ENCODE measurements at regions not wholly inside any gene's neighbourhood (a gene's known extent, or its start where the extent isn't known, plus 50 kb on each side); places are given as distances from the start of the nearest gene placed in this dataset.

DNA sequence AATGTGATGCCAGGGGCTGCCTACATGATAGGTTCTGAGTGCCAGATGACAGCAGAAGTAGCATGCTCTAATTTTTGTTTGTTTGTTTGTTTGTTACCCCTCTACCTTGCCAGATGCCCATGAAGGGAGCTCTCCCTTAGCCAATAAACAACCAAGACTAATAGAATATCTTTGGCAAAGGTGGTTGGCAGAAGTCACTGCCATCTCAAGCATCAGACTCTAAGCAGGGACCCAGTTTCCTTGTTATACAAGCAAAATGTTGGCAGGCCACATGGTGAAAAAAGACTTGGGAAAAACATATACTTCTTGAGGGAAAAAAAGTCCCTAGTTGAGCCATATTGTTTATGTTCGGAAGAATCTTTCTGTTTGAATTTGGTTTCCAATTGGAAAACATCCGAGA is 609.0 kb upstream of the CFAP20DC start:
- Histone ChIP-seq H3K27ac (peak overlapping the region; percentile 82 to 91; a peak in 4 of 6 replicates), H3K4me2 (no peak overlapping the region), H3K4me3 (no peak overlapping the region), H3K9me3 (no peaks in the 10 kb centered on the region), H3K4me1 (peaks cover 48% of the 10 kb centered on the region)
- TF ChIP-seq CHD4 (IDR thresholded peaks at IDR 0.05; ENCODE audit: borderline replicate concordance): no peak
- no peak for TF ChIP-seq EHF (CRISPR knock-in tag; IDR thresholded peaks at IDR 0.05)
- TF ChIP-seq, protein P1, sequence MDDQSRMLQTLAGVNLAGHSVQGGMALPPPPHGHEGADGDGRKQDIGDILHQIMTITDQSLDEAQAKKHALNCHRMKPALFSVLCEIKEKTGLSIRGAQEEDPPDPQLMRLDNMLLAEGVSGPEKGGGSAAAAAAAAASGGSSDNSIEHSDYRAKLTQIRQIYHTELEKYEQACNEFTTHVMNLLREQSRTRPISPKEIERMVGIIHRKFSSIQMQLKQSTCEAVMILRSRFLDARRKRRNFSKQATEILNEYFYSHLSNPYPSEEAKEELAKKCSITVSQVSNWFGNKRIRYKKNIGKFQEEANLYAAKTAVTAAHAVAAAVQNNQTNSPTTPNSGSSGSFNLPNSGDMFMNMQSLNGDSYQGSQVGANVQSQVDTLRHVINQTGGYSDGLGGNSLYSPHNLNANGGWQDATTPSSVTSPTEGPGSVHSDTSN (IDR thresholded peaks at IDR 0.05): no peak
- TF ChIP-seq, protein P2, sequence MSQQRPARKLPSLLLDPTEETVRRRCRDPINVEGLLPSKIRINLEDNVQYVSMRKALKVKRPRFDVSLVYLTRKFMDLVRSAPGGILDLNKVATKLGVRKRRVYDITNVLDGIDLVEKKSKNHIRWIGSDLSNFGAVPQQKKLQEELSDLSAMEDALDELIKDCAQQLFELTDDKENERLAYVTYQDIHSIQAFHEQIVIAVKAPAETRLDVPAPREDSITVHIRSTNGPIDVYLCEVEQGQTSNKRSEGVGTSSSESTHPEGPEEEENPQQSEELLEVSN (IDR thresholded peaks at IDR 0.05; ENCODE audit: borderline replicate concordance, low read depth): no peak
- no peak for TF ChIP-seq ZNF302 (CRISPR knock-in tag; IDR thresholded peaks at IDR 0.05)
- no peak for TF ChIP-seq KDM1A (IDR thresholded peaks at IDR 0.05; ENCODE audit: low read depth)
- no peak for TF ChIP-seq CHD2 (IDR thresholded peaks at IDR 0.05; ENCODE audit: low read length, partially characterized antibody)
- TF ChIP-seq, protein P3, sequence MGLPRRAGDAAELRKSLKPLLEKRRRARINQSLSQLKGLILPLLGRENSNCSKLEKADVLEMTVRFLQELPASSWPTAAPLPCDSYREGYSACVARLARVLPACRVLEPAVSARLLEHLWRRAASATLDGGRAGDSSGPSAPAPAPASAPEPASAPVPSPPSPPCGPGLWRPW (IDR thresholded peaks at IDR 0.05): no peak
- no peak for ATAC-seq
- POLR2A ChIA-PET: no interaction called here
- CTCF ChIA-PET: no interaction called here
- FAIRE-seq: no peak
- 94% methylated on average over 2 of the region's 2 CpGs for WGBS (ENCODE audit: missing lambda C conversion rate)
- no peak for DNase-seq (ENCODE audit: low read depth in 1 of 2, low spot score in 1 of 2)

DNA sequence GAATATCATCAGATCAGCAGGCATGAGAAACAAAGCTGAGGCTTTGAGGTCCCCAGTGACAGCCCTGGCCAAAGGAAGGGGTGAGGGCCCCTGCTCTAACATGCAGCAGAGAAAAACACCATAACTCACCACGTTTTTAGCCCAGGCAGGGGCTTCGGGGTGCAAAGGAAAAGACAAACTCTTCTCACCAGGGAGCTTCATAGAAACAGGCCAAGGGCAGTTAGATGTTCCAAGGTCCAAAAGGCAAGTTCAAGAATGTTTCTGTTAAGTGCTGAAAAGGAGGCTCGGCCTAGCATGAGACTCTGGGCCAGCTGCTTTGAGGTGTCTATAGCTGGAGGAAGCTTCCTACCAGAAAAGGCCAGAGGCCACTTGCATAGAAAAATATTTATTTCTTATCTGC is 608.4 kb upstream of the CFAP20DC start:
- H3K4me2 ChIP-seq: no peak overlapping the region
- POLR2A ChIA-PET: no interaction called here
- no peaks in the 10 kb centered on the region for H3K9me3 ChIP-seq
- DNase-seq (ENCODE audit: low read depth in 1 of 2, low spot score in 1 of 2): no peak
- FAIRE-seq: no peak
- H3K27ac ChIP-seq: 0 out of 6 replicates have a peak overlapping the region, but pooled peaks of 1 of the 2 experiments have one; percentile 26
- WGBS (ENCODE audit: missing lambda C conversion rate): 65% methylated on average over 3 of the region's 3 CpGs
- CTCF ChIA-PET: no interaction called here
- H3K4me3 ChIP-seq: no peak overlapping the region
- peaks cover 43% of the 10 kb centered on the region for H3K4me1 ChIP-seq
- TF ChIP-seq ESRRA (IDR thresholded peaks at IDR 0.05; ENCODE audit: borderline replicate concordance, low read length) (no peak), TFCP2L1 (CRISPR knock-in tag; IDR thresholded peaks at IDR 0.05) (no peak), RFX5 (IDR thresholded peaks at IDR 0.05) (no peak), ZC3H11A (IDR thresholded peaks at IDR 0.05) (no peak), KDM5A (IDR thresholded peaks at IDR 0.05) (no peak), ZSCAN20 (CRISPR knock-in tag; IDR thresholded peaks at IDR 0.05) (no peak), NR3C1 (IDR thresholded peaks at IDR 0.05) (no peak)
- TF ChIP-seq, protein P4, sequence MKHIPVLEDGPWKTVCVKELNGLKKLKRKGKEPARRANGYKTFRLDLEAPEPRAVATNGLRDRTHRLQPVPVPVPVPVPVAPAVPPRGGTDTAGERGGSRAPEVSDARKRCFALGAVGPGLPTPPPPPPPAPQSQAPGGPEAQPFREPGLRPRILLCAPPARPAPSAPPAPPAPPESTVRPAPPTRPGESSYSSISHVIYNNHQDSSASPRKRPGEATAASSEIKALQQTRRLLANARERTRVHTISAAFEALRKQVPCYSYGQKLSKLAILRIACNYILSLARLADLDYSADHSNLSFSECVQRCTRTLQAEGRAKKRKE (CRISPR knock-in tag; IDR thresholded peaks at IDR 0.05; ENCODE audit: low read depth): no peak
- TF ChIP-seq, protein P5, sequence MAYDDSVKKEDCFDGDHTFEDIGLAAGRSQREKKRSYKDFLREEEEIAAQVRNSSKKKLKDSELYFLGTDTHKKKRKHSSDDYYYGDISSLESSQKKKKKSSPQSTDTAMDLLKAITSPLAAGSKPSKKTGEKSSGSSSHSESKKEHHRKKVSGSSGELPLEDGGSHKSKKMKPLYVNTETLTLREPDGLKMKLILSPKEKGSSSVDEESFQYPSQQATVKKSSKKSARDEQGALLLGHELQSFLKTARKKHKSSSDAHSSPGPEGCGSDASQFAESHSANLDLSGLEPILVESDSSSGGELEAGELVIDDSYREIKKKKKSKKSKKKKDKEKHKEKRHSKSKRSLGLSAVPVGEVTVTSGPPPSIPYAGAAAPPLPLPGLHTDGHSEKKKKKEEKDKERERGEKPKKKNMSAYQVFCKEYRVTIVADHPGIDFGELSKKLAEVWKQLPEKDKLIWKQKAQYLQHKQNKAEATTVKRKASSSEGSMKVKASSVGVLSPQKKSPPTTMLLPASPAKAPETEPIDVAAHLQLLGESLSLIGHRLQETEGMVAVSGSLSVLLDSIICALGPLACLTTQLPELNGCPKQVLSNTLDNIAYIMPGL (CRISPR knock-in tag; IDR thresholded peaks at IDR 0.05; ENCODE audit: borderline replicate concordance): no peak
- TF ChIP-seq, protein P6, sequence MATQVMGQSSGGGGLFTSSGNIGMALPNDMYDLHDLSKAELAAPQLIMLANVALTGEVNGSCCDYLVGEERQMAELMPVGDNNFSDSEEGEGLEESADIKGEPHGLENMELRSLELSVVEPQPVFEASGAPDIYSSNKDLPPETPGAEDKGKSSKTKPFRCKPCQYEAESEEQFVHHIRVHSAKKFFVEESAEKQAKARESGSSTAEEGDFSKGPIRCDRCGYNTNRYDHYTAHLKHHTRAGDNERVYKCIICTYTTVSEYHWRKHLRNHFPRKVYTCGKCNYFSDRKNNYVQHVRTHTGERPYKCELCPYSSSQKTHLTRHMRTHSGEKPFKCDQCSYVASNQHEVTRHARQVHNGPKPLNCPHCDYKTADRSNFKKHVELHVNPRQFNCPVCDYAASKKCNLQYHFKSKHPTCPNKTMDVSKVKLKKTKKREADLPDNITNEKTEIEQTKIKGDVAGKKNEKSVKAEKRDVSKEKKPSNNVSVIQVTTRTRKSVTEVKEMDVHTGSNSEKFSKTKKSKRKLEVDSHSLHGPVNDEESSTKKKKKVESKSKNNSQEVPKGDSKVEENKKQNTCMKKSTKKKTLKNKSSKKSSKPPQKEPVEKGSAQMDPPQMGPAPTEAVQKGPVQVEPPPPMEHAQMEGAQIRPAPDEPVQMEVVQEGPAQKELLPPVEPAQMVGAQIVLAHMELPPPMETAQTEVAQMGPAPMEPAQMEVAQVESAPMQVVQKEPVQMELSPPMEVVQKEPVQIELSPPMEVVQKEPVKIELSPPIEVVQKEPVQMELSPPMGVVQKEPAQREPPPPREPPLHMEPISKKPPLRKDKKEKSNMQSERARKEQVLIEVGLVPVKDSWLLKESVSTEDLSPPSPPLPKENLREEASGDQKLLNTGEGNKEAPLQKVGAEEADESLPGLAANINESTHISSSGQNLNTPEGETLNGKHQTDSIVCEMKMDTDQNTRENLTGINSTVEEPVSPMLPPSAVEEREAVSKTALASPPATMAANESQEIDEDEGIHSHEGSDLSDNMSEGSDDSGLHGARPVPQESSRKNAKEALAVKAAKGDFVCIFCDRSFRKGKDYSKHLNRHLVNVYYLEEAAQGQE (IDR thresholded peaks at IDR 0.05): no peak
- ATAC-seq: no peak
